HFFc6 (cell line): ENCODE measurements at regions not wholly inside any gene's neighbourhood (a gene's known extent, or its start where the extent isn't known, plus 50 kb on each side); places are given as distances from the start of the nearest gene placed in this dataset.

Experiments
- DNase-seq: peaks from one replicate; pipeline ENCODE4 v3.0.0-alpha.2; 2018
- H3K27ac Mint-ChIP-seq: 2 replicates; pipeline ENCODE4 v1.8.0; 2020; ENCODE audit warnings: mild to moderate bottlenecking, mixed read lengths
- H3K27me3 Mint-ChIP-seq: 2 replicates; pipeline ENCODE4 v1.8.0; 2021; ENCODE audit warnings: mild to moderate bottlenecking, moderate library complexity, mixed read lengths; ENCODE audit not compliant: insufficient read depth
- H3K36me3 Mint-ChIP-seq: 2 replicates; pipeline ENCODE4 v1.8.0; 2021; ENCODE audit warnings: low read depth, mixed read lengths
- H3K4me1 Mint-ChIP-seq: 2 replicates; pipeline ENCODE4 v1.8.0; 2020; ENCODE audit warnings: low read depth, mixed read lengths
- H3K4me3 Mint-ChIP-seq: 2 replicates; pipeline ENCODE4 v1.8.0; 2020; ENCODE audit warnings: mild to moderate bottlenecking, moderate library complexity, mixed read lengths
- H3K9me3 Mint-ChIP-seq: 2 replicates; pipeline ENCODE4 v1.8.0; 2020; ENCODE audit warnings: mild to moderate bottlenecking, mixed read lengths
- CTCF ChIP-seq: fragments of 200-600 bp; sonication (generic); IDR thresholded peaks from 2 replicates; pipeline ENCODE4 v1.5.0; 2021; ENCODE audit warnings: antibody characterized with exemption, mild to moderate bottlenecking

DNA sequence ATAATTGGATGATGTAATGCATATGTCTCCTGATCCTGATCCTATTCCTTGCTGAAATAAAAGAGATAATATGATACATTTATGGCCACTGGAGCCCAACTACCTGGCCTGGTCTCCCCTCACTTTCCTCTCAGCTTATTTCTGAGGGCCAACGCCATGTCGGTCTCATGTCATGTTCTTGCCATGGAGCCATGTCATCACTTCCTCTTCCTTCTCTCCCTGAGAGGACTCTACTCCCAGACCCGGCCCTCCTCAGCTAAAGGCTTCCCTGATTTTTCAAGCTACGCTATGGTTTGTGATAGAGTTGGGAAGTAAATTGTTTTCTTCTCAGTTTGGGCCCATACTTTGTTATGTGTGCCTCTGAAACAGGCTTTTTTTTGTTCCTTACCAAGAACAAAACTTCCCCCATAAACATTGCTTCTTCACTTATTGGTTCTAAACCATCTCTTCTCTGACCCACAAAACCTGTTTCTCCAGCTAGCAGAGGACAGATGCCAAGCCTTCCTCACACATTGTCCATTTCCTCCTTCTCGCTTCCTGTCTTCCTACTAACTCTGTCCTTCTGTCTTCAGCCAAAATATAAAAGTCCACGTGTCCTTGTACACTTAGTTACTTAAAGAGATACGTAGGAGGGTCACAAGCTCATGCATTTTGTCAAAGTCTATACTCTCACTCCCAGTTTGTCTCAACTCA is 319.9 kb upstream of the DACH1 start:
- Mint-ChIP-seq H3K27me3 (peaks cover 3% of the 10 kb centered on the region; the same call in 1 of the 2 replicates), H3K36me3 (no peaks in the 10 kb centered on the region), H3K4me1 (no peaks in the 10 kb centered on the region), H3K9me3 (peaks cover 21% of the 10 kb centered on the region), H3K4me3 (no peak overlapping the region), H3K27ac (no peak overlapping the region)
- DNase-seq = no peak
- TF ChIP-seq CTCF = no peak

DNA sequence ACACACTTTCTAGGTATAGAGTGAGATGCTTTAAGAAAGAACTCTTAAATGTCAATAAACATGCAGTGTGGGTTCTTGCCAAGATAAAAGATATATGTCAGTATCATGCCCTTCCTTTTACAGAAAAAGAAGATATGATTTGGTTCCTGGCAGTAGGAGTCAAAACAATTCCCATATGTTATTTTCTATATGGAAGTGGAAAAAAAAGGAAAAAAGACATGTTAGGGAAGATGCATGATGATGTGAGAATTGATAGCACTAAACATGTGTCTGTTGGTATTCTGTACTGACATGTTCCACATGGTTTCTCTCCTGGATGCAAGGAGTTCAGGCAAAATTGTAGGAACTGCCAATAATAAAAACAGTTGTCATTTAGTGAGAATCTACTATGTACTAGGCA is 318.8 kb upstream of the DACH1 start:
- no peak for DNase-seq
- Mint-ChIP-seq H3K4me3 (no peak overlapping the region), H3K4me1 (no peaks in the 10 kb centered on the region), H3K27ac (no peak overlapping the region), H3K36me3 (no peaks in the 10 kb centered on the region), H3K27me3 (peaks cover 3% of the 10 kb centered on the region; the same call in 1 of the 2 replicates), H3K9me3 (peaks cover 23% of the 10 kb centered on the region)
- no peak for TF ChIP-seq CTCF

DNA sequence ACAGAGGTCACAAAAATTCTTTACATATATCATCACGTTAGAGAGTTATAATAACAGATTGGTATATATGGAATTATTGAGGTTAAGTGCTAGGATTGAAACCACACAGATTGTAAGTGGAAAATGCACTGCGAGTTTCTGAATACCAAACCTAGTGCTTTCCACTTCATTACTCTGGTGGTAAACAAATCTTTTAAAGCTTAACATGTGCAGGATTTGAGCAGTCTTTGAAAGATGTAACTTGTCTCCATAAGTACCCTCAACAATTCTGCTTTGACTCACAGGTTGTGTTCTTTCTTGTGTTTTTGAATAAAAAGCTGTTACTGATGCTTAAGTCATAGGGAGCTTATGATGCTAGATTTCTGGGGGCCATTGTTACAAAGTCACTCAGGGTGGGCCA is 314.7 kb upstream of the DACH1 start:
- Mint-ChIP-seq H3K36me3 (no peaks in the 10 kb centered on the region), H3K9me3 (peaks cover 33% of the 10 kb centered on the region), H3K4me3 (no peak overlapping the region), H3K27ac (no peak overlapping the region), H3K27me3 (peaks cover 3% of the 10 kb centered on the region; the same call in 1 of the 2 replicates), H3K4me1 (no peaks in the 10 kb centered on the region)
- DNase-seq = no peak
- TF ChIP-seq CTCF = no peak

GRCh38 chr13:72180253-72180952 is 313.4 kb upstream of the DACH1 start:
- Mint-ChIP-seq H3K9me3 (peaks cover 32% of the 10 kb centered on the region), H3K36me3 (no peaks in the 10 kb centered on the region), H3K4me3 (no peak overlapping the region), H3K27ac (no peak overlapping the region), H3K27me3 (peaks cover 3% of the 10 kb centered on the region; the same call in 1 of the 2 replicates), H3K4me1 (no peaks in the 10 kb centered on the region)
- no peak for TF ChIP-seq CTCF
- DNase-seq = no peak

DNA sequence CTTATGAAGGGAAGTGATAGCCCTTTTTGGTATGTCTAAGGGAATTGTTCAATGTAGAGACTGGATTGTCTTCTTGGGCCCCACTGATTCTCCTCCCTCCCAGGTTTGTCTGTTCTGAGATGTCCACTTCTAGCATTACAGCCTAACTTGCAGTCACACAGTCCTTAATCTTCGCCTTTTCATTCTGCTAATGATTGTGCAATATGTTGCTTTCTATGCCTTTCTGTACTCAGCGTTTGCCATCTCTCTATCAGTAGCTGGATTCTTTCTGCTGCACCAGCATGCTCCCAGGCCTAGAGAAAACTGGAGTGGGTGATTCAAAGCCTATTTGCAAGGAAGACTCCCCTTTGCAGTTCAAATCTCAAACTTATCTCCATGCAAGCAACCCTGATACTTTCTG is 307.5 kb upstream of the DACH1 start:
- TF ChIP-seq CTCF = no peak
- H3K36me3 Mint-ChIP-seq = no peaks in the 10 kb centered on the region

More for the DNA sequence above, 307.5 kb upstream of the DACH1 start:
- Mint-ChIP-seq H3K4me1 (no peaks in the 10 kb centered on the region), H3K27me3 (no peaks in the 10 kb centered on the region; the same call in 1 of the 2 replicates), H3K9me3 (peaks cover 22% of the 10 kb centered on the region), H3K4me3 (no peak overlapping the region), H3K27ac (no peak overlapping the region)
- DNase-seq = no peak
